ENCODE measurements at regions not wholly inside any gene's neighbourhood (a gene's known extent, or its start where the extent isn't known, plus 50 kb on each side); places are given as distances from the start of the nearest gene placed in this dataset.

DNA sequence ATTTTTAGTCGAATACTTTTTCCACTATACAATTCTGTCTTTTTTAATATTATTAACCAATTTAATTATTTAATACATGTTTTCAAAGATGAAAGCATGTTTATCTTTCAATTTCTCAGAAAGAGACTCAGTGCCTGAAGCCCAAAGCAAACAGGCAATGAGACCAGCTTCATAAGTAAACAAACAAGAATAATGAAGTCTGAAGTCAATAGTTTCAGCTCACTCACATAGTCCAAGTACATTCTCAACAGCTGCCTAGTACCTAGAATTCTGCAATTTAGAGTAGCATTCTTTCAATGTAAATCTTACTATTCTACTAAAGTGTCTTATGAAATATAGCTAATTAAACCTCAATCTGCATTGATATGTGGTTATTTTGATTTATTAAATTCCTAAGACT, 626.5 kb upstream of the NRSN1 start:
- Histone ChIP-seq H3K4me1 (ENCODE audit: insufficient read depth, low read length) (no peaks in the 10 kb centered on the region), H3K56ac (ENCODE audit: insufficient read length, low read depth, low read length) (no peak overlapping the region), H3K79me2 (ENCODE audit: insufficient read depth, low read length) (no peaks in the 10 kb centered on the region), H4K8ac (replicated peaks; ENCODE audit: insufficient read length, low read depth, low read length) (no peak overlapping the region), H2BK120ac (ENCODE audit: low read depth, low read length, poor library complexity, severe bottlenecking) (no peak overlapping the region), H2AFZ (ENCODE audit: low read length) (no peak overlapping the region), H4K91ac (ENCODE audit: insufficient read length, low read depth, low read length) (no peak overlapping the region), H2BK20ac (ENCODE audit: low read depth, low read length, poor library complexity, severe bottlenecking) (no peak overlapping the region), H3K9ac (ENCODE audit: extremely low read depth, insufficient read length, low read length) (no peak overlapping the region), H3K18ac (ENCODE audit: insufficient read length, low read depth, low read length) (no peak overlapping the region), H2BK12ac (ENCODE audit: insufficient read length, low read depth, low read length) (no peak overlapping the region), H4K5ac (ENCODE audit: insufficient read length, low read depth, low read length) (no peak overlapping the region), H2BK15ac (ENCODE audit: low read depth, low read length) (no peak overlapping the region), H3K27me3 (ENCODE audit: insufficient read depth, low read length) (no peaks in the 10 kb centered on the region), H3K23me2 (ENCODE audit: insufficient read length, low read depth, low read length, poor library complexity, severe bottlenecking) (no peaks in the 10 kb centered on the region), H3T11ph (ENCODE audit: low read length) (no peak overlapping the region), H3K4me2 (ENCODE audit: insufficient read depth, insufficient read length, low read length) (no peak overlapping the region), H2AK5ac (ENCODE audit: insufficient read length, low read length) (no peak overlapping the region), H3K14ac (ENCODE audit: insufficient read depth, low read length) (no peak overlapping the region), H4K20me1 (ENCODE audit: control insufficient read depth, insufficient read depth, insufficient read length) (no peaks in the 10 kb centered on the region), H3K79me1 (ENCODE audit: insufficient read depth, low read depth, low read length, poor library complexity, severe bottlenecking) (no peaks in the 10 kb centered on the region), H3K23ac (ENCODE audit: insufficient read length, low read depth, low read length) (no peak overlapping the region), H3K27ac (ENCODE audit: insufficient read length, low read depth, low read length) (no peak overlapping the region), H3K9me3 (ENCODE audit: control insufficient read depth, low read depth, low read length) (no peaks in the 10 kb centered on the region), H2BK5ac (ENCODE audit: insufficient read length, low read length) (no peak overlapping the region), H3K4ac (ENCODE audit: low read depth, low read length) (no peak overlapping the region)
- WGBS (ENCODE audit: extremely low coverage, insufficient read length, low lambda C conversion rate) = no CpG with 5 or more reads among the region's 1 CpG
- no peak overlapping the region for H3K27ac Mint-ChIP-seq
- no peak for DNase-seq
- H3K9me3 Mint-ChIP-seq = no peaks in the 10 kb centered on the region
- H3K4me1 Mint-ChIP-seq = no peaks in the 10 kb centered on the region
- no peaks in the 10 kb centered on the region; the same call in 1 of the 2 replicates for H3K27me3 Mint-ChIP-seq (ENCODE audit: low read depth)
- TF ChIP-seq, protein P1, sequence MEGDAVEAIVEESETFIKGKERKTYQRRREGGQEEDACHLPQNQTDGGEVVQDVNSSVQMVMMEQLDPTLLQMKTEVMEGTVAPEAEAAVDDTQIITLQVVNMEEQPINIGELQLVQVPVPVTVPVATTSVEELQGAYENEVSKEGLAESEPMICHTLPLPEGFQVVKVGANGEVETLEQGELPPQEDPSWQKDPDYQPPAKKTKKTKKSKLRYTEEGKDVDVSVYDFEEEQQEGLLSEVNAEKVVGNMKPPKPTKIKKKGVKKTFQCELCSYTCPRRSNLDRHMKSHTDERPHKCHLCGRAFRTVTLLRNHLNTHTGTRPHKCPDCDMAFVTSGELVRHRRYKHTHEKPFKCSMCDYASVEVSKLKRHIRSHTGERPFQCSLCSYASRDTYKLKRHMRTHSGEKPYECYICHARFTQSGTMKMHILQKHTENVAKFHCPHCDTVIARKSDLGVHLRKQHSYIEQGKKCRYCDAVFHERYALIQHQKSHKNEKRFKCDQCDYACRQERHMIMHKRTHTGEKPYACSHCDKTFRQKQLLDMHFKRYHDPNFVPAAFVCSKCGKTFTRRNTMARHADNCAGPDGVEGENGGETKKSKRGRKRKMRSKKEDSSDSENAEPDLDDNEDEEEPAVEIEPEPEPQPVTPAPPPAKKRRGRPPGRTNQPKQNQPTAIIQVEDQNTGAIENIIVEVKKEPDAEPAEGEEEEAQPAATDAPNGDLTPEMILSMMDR (conservative IDR thresholded peaks at IDR 0.05) = no peak
- no peak overlapping the region for H3K4me3 Mint-ChIP-seq
- no peaks in the 10 kb centered on the region for H3K36me3 Mint-ChIP-seq (ENCODE audit: insufficient read depth in 1 of 3, low read depth in 3 of 3)
